HEK293 (cell line): ENCODE measurements at regions not wholly inside any gene's neighbourhood (a gene's known extent, or its start where the extent isn't known, plus 50 kb on each side); places are given as distances from the start of the nearest gene placed in this dataset.

ENCODE experiments used
- FEZF1 ChIP-seq: fragments of 450-650 bp; formaldehyde crosslinking; IDR thresholded peaks from 2 replicates; pipeline ENCODE4 v1.5.1; 2016; ENCODE audit warnings: missing biosample characterization, missing genetic modification characterization
- GFI1B ChIP-seq: fragments of 450-650 bp; formaldehyde crosslinking; IDR thresholded peaks from 2 replicates; pipeline ENCODE4 v1.5.1; 2016; ENCODE audit warnings: missing biosample characterization, missing genetic modification characterization
- INSM2 ChIP-seq: fragments of 450-650 bp; formaldehyde crosslinking; IDR thresholded peaks from 2 replicates; pipeline ENCODE4 v1.5.1; 2016; ENCODE audit warnings: missing biosample characterization, missing genetic modification characterization
- KLF10 ChIP-seq: fragments of 450-650 bp; IDR thresholded peaks from 2 replicates; pipeline ENCODE4 v1.5.1; 2018; ENCODE audit warnings: missing biosample characterization, mild to moderate bottlenecking, missing genetic modification characterization
- MEIS1 ChIP-seq: sonication (generic); formaldehyde crosslinking; IDR thresholded peaks from 2 replicates; pipeline ENCODE4 v1.8.1; 2022; ENCODE audit warnings: missing genetic modification reagents, mild to moderate bottlenecking, borderline replicate concordance
- OVOL3 ChIP-seq: fragments of 450-650 bp; formaldehyde crosslinking; IDR thresholded peaks from 2 replicates; pipeline ENCODE4 v1.5.1; 2016; ENCODE audit warnings: missing biosample characterization, missing genetic modification characterization
- PRDM2 ChIP-seq: fragments of 450-650 bp; formaldehyde crosslinking; IDR thresholded peaks from 2 replicates; pipeline ENCODE4 v1.5.1; 2016; ENCODE audit warnings: missing biosample characterization, missing genetic modification characterization, borderline replicate concordance
- PRDM6 ChIP-seq: fragments of 450-650 bp; formaldehyde crosslinking; IDR thresholded peaks from 2 replicates; pipeline ENCODE4 v1.5.1; 2017; ENCODE audit warnings: missing biosample characterization, missing genetic modification characterization
- RBAK ChIP-seq: fragments of 450-650 bp; formaldehyde crosslinking; IDR thresholded peaks from 2 replicates; pipeline ENCODE4 v1.5.1; 2016; ENCODE audit warnings: missing biosample characterization, missing genetic modification characterization
- SALL2 ChIP-seq: fragments of 450-650 bp; formaldehyde crosslinking; IDR thresholded peaks from 2 replicates; pipeline ENCODE4 v1.5.0; 2017; ENCODE audit warnings: missing biosample characterization, mild to moderate bottlenecking, missing genetic modification characterization, borderline replicate concordance
- SP7 ChIP-seq: fragments of 450-650 bp; formaldehyde crosslinking; IDR thresholded peaks from 2 replicates; pipeline ENCODE4 v1.5.1; 2016; ENCODE audit warnings: missing biosample characterization, missing genetic modification characterization
- ZNF202 ChIP-seq: fragments of 450-650 bp; formaldehyde crosslinking; IDR thresholded peaks from 2 replicates; pipeline ENCODE4 v1.5.1; 2016; ENCODE audit warnings: missing biosample characterization, missing genetic modification characterization, borderline replicate concordance
- ZNF214 ChIP-seq: fragments of 450-650 bp; formaldehyde crosslinking; IDR thresholded peaks from 2 replicates; pipeline ENCODE4 v1.5.1; 2017; ENCODE audit warnings: missing biosample characterization, mild to moderate bottlenecking, missing genetic modification characterization, borderline replicate concordance
- ZNF26 ChIP-seq: fragments of 450-650 bp; formaldehyde crosslinking; IDR thresholded peaks from 2 replicates; pipeline ENCODE4 v1.5.1; 2016; ENCODE audit warnings: missing biosample characterization, missing genetic modification characterization
- ZNF292 ChIP-seq: fragments of 450-650 bp; formaldehyde crosslinking; IDR thresholded peaks from 2 replicates; pipeline ENCODE4 v1.5.1; 2016; ENCODE audit warnings: low read depth, missing biosample characterization, missing genetic modification characterization, borderline replicate concordance
- ZNF302 ChIP-seq: fragments of 450-650 bp; formaldehyde crosslinking; IDR thresholded peaks from 2 replicates; pipeline ENCODE4 v1.5.1; 2016; ENCODE audit warnings: missing biosample characterization, missing genetic modification characterization, low read depth
- ZNF394 ChIP-seq: fragments of 450-650 bp; formaldehyde crosslinking; IDR thresholded peaks from 2 replicates; pipeline ENCODE4 v1.5.1; 2016; ENCODE audit warnings: missing biosample characterization, missing genetic modification characterization, mild to moderate bottlenecking, moderate library complexity, borderline replicate concordance
- ZNF488 ChIP-seq: fragments of 450-650 bp; formaldehyde crosslinking; IDR thresholded peaks from 2 replicates; pipeline ENCODE4 v1.5.1; 2016; ENCODE audit warnings: missing biosample characterization, missing genetic modification characterization
- ZNF501 ChIP-seq: fragments of 450-650 bp; formaldehyde crosslinking; IDR thresholded peaks from 2 replicates; pipeline ENCODE4 v1.5.1; 2016; ENCODE audit warnings: missing biosample characterization, missing genetic modification characterization
- ZNF510 ChIP-seq: fragments of 450-650 bp; formaldehyde crosslinking; IDR thresholded peaks from 2 replicates; pipeline ENCODE4 v1.5.1; 2018; ENCODE audit warnings: mild to moderate bottlenecking, missing genetic modification characterization, missing biosample characterization; ENCODE audit not compliant: insufficient replicate concordance
- ZNF544 ChIP-seq: fragments of 450-650 bp; formaldehyde crosslinking; IDR thresholded peaks from 2 replicates; pipeline ENCODE4 v1.5.0; 2017; ENCODE audit warnings: missing biosample characterization, missing genetic modification characterization
- ZNF558 ChIP-seq: fragments of 450-650 bp; formaldehyde crosslinking; IDR thresholded peaks from 2 replicates; pipeline ENCODE4 v1.5.1; 2016; ENCODE audit warnings: missing biosample characterization, missing genetic modification characterization
- ZNF585B ChIP-seq: fragments of 450-650 bp; formaldehyde crosslinking; IDR thresholded peaks from 2 replicates; pipeline ENCODE4 v1.5.1; 2016; ENCODE audit warnings: missing biosample characterization, missing genetic modification characterization
- ZNF639 ChIP-seq: fragments of 450-650 bp; formaldehyde crosslinking; IDR thresholded peaks from 2 replicates; pipeline ENCODE4 v1.5.1; 2016; ENCODE audit warnings: missing biosample characterization, missing genetic modification characterization
- ZNF701 ChIP-seq: fragments of 450-650 bp; formaldehyde crosslinking; IDR thresholded peaks from 2 replicates; pipeline ENCODE4 v1.5.1; 2016; ENCODE audit warnings: missing biosample characterization, missing genetic modification characterization
- ZNF747 ChIP-seq: fragments of 450-650 bp; formaldehyde crosslinking; IDR thresholded peaks from 2 replicates; pipeline ENCODE4 v1.5.1; 2016; ENCODE audit warnings: missing biosample characterization, missing genetic modification characterization
- ZNF76 ChIP-seq: fragments of 450-650 bp; formaldehyde crosslinking; IDR thresholded peaks from 2 replicates; pipeline ENCODE4; 2016; ENCODE audit warnings: low read depth, missing biosample characterization, missing genetic modification characterization, borderline replicate concordance
- ZNF830 ChIP-seq: fragments of 450-650 bp; IDR thresholded peaks from 2 replicates; pipeline ENCODE4 v1.5.0; 2018; ENCODE audit warnings: missing biosample characterization, missing genetic modification characterization, low read depth, mild to moderate bottlenecking, moderate library complexity

- TF ChIP-seq ZNF488 (no peak), OVOL3 (tag by site-specific recombination) (no peak), ZNF76 (tag by site-specific recombination) (no peak), ZNF214 (tag by site-specific recombination) (no peak), ZNF302 (tag by site-specific recombination) (no peak), ZNF26 (tag by site-specific recombination) (no peak), ZNF558 (tag by site-specific recombination) (no peak), FEZF1 (tag by site-specific recombination) (peak; percentile 66), MEIS1 (peak; percentile 81; the same call in 1 of the 2 replicates), ZNF394 (tag by site-specific recombination) (no peak), ZNF544 (tag by site-specific recombination) (no peak), ZNF510 (tag by site-specific recombination) (no peak), ZNF585B (no peak), ZNF639 (tag by site-specific recombination) (no peak), ZNF747 (tag by site-specific recombination) (no peak), PRDM2 (tag by site-specific recombination) (no peak), RBAK (tag by site-specific recombination) (no peak), INSM2 (tag by site-specific recombination) (no peak), SP7 (tag by site-specific recombination) (0 out of 2 replicates have a peak, but pooled peaks have one; percentile 15), SALL2 (tag by site-specific recombination) (no peak), ZNF202 (tag by site-specific recombination) (no peak), KLF10 (tag by site-specific recombination) (no peak), ZNF830 (tag by site-specific recombination) (no peak), ZNF701 (tag by site-specific recombination) (no peak), PRDM6 (tag by site-specific recombination) (peak; percentile 50), GFI1B (tag by site-specific recombination) (no peak), ZNF501 (tag by site-specific recombination) (no peak), ZNF292 (tag by site-specific recombination) (no peak)
Observed at GRCh38 chr12:24045816-24046257, 96.4 kb upstream of the SOX5 start (continued).
